ENCODE measurements at regions not wholly inside any gene's neighbourhood (a gene's known extent, or its start where the extent isn't known, plus 50 kb on each side); places are given as distances from the start of the nearest gene placed in this dataset.

DNA sequence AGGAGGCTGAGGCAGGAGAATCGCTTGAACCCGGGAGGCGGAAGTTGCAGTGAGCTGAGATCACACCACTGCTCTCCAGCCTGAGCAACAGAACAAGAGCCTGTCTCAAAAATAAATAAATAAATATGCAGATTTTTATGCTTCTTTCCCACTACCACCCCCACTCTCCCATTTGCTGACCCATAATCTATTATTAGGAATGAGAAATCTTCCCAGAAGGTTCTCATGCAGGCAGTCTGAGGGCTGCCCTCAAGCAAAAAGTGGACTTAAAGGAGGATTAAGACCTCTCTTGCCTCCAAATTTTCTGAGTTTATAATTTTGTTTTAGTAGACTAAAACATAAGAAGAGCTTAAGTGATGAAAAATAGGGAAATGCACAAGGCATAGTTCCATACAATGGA, 85.2 kb upstream of the TOMM7 start:
- H3K27me3 Mint-ChIP-seq, result no peaks in the 10 kb centered on the region

GRCh38 chr7:22900784-22901183, 78.1 kb upstream of the TOMM7 start:
- ATAC-seq, result no peak
- no peaks in the 10 kb centered on the region for H3K36me3 Mint-ChIP-seq (ENCODE audit: low read depth)

More for the DNA sequence above, 85.2 kb upstream of the TOMM7 start:
- TF ChIP-seq, protein P1, sequence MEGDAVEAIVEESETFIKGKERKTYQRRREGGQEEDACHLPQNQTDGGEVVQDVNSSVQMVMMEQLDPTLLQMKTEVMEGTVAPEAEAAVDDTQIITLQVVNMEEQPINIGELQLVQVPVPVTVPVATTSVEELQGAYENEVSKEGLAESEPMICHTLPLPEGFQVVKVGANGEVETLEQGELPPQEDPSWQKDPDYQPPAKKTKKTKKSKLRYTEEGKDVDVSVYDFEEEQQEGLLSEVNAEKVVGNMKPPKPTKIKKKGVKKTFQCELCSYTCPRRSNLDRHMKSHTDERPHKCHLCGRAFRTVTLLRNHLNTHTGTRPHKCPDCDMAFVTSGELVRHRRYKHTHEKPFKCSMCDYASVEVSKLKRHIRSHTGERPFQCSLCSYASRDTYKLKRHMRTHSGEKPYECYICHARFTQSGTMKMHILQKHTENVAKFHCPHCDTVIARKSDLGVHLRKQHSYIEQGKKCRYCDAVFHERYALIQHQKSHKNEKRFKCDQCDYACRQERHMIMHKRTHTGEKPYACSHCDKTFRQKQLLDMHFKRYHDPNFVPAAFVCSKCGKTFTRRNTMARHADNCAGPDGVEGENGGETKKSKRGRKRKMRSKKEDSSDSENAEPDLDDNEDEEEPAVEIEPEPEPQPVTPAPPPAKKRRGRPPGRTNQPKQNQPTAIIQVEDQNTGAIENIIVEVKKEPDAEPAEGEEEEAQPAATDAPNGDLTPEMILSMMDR (IDR thresholded peaks at IDR 0.05), result no peak
- ATAC-seq (no peak), DNase-seq (no peak)
- H3K9me3 Mint-ChIP-seq, result peaks cover 3% of the 10 kb centered on the region
- CTCF ChIA-PET, result interaction anchor here (1.1 to 2.0 kb wide), 4 partner anchors 12 to 147 kb away, joined by 4 to 7 read pairs (median 4); no protein-coding TSS in a partner anchor
- H3K4me3 Mint-ChIP-seq, result no peak overlapping the region
- no peaks in the 10 kb centered on the region for H3K4me1 Mint-ChIP-seq (ENCODE audit: low read depth)
- no peak overlapping the region for H3K27ac Mint-ChIP-seq
- intact Hi-C loops (cut with micrococcal nuclease), result no loop called here
- POLR2A ChIA-PET, result no interaction called here
- no peaks in the 10 kb centered on the region for H3K36me3 Mint-ChIP-seq (ENCODE audit: low read depth)

DNA sequence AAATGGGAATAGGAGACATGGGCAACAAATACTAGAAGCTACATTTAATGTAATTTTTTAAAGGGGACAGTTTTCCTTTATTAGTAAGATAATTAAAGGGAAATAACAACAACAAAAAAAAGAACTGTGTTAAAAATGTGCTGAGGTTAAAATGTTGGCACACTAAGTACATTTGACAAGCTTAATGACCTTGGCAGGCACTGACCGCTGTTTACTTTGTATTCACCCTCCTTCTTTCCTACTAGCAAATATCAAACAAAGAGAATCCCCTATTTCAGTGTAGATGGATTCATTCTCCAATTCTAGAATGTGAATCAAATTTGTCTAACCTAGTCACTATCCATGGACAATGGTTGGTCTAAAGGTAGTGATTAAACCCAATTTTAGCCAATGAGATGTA, 77.5 kb upstream of the TOMM7 start:
- TF ChIP-seq, protein P1 (IDR thresholded peaks at IDR 0.05), result no peak
- Mint-ChIP-seq H3K27me3 (peaks cover 6% of the 10 kb centered on the region), H3K4me1 (ENCODE audit: low read depth) (peaks cover 4% of the 10 kb centered on the region), H3K9me3 (peaks cover 4% of the 10 kb centered on the region), H3K4me3 (no peak overlapping the region), H3K36me3 (ENCODE audit: low read depth) (no peaks in the 10 kb centered on the region), H3K27ac (no peak overlapping the region)
- ChIA-PET POLR2A (no interaction called here), CTCF (interaction anchor here (1.1 kb wide), 1 partner anchor 31 kb away, joined by 3 read pairs; no protein-coding TSS in a partner anchor)
- intact Hi-C loops (cut with micrococcal nuclease), result no loop called here
- DNase-seq (no peak), ATAC-seq (no peak)

More at GRCh38 chr7:22900784-22901183, 78.1 kb upstream of the TOMM7 start:
- H3K27ac Mint-ChIP-seq, result no peak overlapping the region
- ChIA-PET POLR2A (no interaction called here), CTCF (no interaction called here)
- H3K27me3 Mint-ChIP-seq, result peaks cover 2% of the 10 kb centered on the region
- TF ChIP-seq, protein P1 (IDR thresholded peaks at IDR 0.05), result no peak
- no peak overlapping the region for H3K4me3 Mint-ChIP-seq
- intact Hi-C loops (cut with micrococcal nuclease), result no loop called here
- H3K9me3 Mint-ChIP-seq, result peaks cover 4% of the 10 kb centered on the region
- no peak for DNase-seq
- peaks cover 4% of the 10 kb centered on the region for H3K4me1 Mint-ChIP-seq (ENCODE audit: low read depth)

GRCh38 chr7:22896917-22897316, 74.3 kb upstream of the TOMM7 start:
- Mint-ChIP-seq H3K36me3 (ENCODE audit: low read depth) (no peaks in the 10 kb centered on the region), H3K9me3 (no peaks in the 10 kb centered on the region), H3K27ac (no peak overlapping the region), H3K4me1 (ENCODE audit: low read depth) (peaks cover 4% of the 10 kb centered on the region), H3K27me3 (peaks cover 7% of the 10 kb centered on the region), H3K4me3 (no peak overlapping the region)
- intact Hi-C loops (cut with micrococcal nuclease), result no loop called here
- POLR2A ChIA-PET, result interaction anchor here (0.9 to 1.6 kb wide), 4 partner anchors 9 to 74 kb away, joined by 3 to 5 read pairs (median 4); partner anchors contain the start of gene TOMM7
- no peak for DNase-seq
- CTCF ChIA-PET, result interaction anchor here (1.4 kb wide), 1 partner anchor 159 kb away, joined by 5 read pairs; no protein-coding TSS in a partner anchor
- ATAC-seq, result peak; percentile 37
- TF ChIP-seq, protein P1 (IDR thresholded peaks at IDR 0.05), result no peak

DNA sequence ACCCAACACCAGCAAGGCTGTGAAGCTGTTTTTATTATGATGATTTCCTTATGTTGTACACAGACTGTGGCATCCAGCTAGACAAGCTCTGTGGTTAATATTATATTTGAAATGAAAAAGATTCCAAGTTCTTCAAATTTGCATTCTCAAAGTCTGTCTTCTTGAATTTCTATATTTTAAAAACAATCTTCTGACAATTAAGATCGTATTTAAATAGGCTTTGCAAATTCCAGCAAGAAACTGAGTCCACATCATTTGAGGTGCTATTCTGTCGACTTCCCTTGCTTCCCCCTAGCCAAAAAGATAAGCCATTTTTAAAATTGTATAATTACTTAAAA, 73.1 kb upstream of the TOMM7 start:
- TF ChIP-seq, protein P1 (IDR thresholded peaks at IDR 0.05), result no peak
- no peak for ATAC-seq
- intact Hi-C loops (cut with micrococcal nuclease), result no loop called here

More for the DNA sequence above, 73.1 kb upstream of the TOMM7 start:
- Mint-ChIP-seq H3K27me3 (peaks cover 7% of the 10 kb centered on the region), H3K4me1 (ENCODE audit: low read depth) (peaks cover 4% of the 10 kb centered on the region), H3K9me3 (no peaks in the 10 kb centered on the region), H3K27ac (no peak overlapping the region), H3K4me3 (no peak overlapping the region), H3K36me3 (ENCODE audit: low read depth) (no peaks in the 10 kb centered on the region)
- CTCF ChIA-PET, result interaction anchor here (1.3 to 1.4 kb wide), 2 partner anchors 12 to 160 kb away, joined by 4 to 5 read pairs; no protein-coding TSS in a partner anchor
- DNase-seq, result no peak
- POLR2A ChIA-PET, result interaction anchor here (1.3 kb wide), 1 partner anchor 27 kb away, joined by 4 read pairs; no protein-coding TSS in a partner anchor
